ENCODE measurements at regions not wholly inside any gene's neighbourhood (a gene's known extent, or its start where the extent isn't known, plus 50 kb on each side); places are given as distances from the start of the nearest gene placed in this dataset.

DNA sequence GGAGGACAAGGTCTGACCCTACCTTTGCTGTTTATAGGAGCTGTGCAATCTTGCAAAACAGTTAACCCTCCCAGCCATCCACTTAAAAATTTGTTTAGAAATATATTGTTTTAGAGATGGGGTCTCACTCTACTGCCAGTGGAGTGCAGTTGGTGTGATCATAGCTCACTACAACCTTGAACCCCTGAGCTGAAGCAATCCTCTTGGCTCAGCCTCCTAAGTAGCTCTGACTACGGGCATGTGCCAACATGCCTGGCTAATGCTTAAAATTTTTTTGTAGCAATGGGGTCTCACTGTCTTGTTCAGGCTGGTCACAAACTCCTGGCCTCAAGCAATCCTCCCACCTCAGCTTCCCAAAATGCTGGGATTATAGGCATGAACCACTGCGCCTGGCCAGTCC is 120.2 kb upstream of the PJA2 start:
- Histone ChIP-seq H3K79me2 (ENCODE audit: control insufficient read depth, low read length) (no peaks in the 10 kb centered on the region), H3K36me3 (ENCODE audit: control insufficient read depth, low read length) (no peaks in the 10 kb centered on the region), H3K4me1 (ENCODE audit: control insufficient read depth, low read length) (no peaks in the 10 kb centered on the region), H3K27me3 (ENCODE audit: control insufficient read depth, low read length) (no peaks in the 10 kb centered on the region), H3K27ac (ENCODE audit: low read depth, low read length) (no peak overlapping the region), H3K4me2 (ENCODE audit: low read length) (no peak overlapping the region), H3K9me2 (replicated peaks; ENCODE audit: control insufficient read depth, low read length) (no peaks in the 10 kb centered on the region), H3K9me3 (ENCODE audit: control insufficient read depth, insufficient read depth, low read length) (no peaks in the 10 kb centered on the region), H4K20me1 (ENCODE audit: control insufficient read depth, insufficient read depth, low read depth, low read length) (no peaks in the 10 kb centered on the region), H3K4me3 (ENCODE audit: low read length) (no peak overlapping the region), H3F3A (ENCODE audit: control insufficient read depth, insufficient read depth) (no peaks in the 10 kb centered on the region)
- TF ChIP-seq, protein P1, sequence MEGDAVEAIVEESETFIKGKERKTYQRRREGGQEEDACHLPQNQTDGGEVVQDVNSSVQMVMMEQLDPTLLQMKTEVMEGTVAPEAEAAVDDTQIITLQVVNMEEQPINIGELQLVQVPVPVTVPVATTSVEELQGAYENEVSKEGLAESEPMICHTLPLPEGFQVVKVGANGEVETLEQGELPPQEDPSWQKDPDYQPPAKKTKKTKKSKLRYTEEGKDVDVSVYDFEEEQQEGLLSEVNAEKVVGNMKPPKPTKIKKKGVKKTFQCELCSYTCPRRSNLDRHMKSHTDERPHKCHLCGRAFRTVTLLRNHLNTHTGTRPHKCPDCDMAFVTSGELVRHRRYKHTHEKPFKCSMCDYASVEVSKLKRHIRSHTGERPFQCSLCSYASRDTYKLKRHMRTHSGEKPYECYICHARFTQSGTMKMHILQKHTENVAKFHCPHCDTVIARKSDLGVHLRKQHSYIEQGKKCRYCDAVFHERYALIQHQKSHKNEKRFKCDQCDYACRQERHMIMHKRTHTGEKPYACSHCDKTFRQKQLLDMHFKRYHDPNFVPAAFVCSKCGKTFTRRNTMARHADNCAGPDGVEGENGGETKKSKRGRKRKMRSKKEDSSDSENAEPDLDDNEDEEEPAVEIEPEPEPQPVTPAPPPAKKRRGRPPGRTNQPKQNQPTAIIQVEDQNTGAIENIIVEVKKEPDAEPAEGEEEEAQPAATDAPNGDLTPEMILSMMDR (IDR thresholded peaks at IDR 0.05; ENCODE audit: low read depth, low read length, poor library complexity, severe bottlenecking) = no peak
- no peak for TF ChIP-seq EZH2phosphoT487 (IDR thresholded peaks at IDR 0.05; ENCODE audit: borderline replicate concordance, low read length)

DNA sequence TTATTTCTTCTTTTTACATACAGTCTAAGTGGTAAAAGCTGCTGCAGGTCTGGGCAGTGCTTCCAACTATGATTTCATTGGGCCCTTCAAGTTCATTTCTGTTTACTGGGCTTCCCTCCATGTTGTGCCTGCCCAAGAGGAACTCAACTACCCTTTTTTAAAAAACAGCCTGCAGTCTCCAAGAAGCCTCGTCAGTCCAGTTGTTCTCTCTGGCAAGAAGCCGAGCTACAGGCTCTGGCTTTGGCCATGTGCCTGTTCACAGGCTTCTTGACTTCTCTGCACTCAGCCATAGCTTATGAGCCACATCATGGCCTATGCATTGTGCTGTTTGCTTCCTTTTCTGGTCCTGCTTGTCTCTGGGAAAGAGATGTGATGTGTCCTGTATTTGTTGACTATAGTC is 119.7 kb upstream of the PJA2 start:
- Histone ChIP-seq H4K20me1 (ENCODE audit: control insufficient read depth, insufficient read depth, low read depth, low read length) (no peaks in the 10 kb centered on the region), H3K27ac (ENCODE audit: low read depth, low read length) (no peak overlapping the region), H3K4me2 (ENCODE audit: low read length) (no peak overlapping the region), H3K9me2 (replicated peaks; ENCODE audit: control insufficient read depth, low read length) (no peaks in the 10 kb centered on the region), H3K4me3 (ENCODE audit: low read length) (no peak overlapping the region), H3K9me3 (ENCODE audit: control insufficient read depth, insufficient read depth, low read length) (no peaks in the 10 kb centered on the region), H3K27me3 (ENCODE audit: control insufficient read depth, low read length) (no peaks in the 10 kb centered on the region), H3K36me3 (ENCODE audit: control insufficient read depth, low read length) (no peaks in the 10 kb centered on the region), H3F3A (ENCODE audit: control insufficient read depth, insufficient read depth) (no peaks in the 10 kb centered on the region), H3K4me1 (ENCODE audit: control insufficient read depth, low read length) (no peaks in the 10 kb centered on the region), H3K79me2 (ENCODE audit: control insufficient read depth, low read length) (no peaks in the 10 kb centered on the region)
- TF ChIP-seq, protein P1 (IDR thresholded peaks at IDR 0.05; ENCODE audit: low read depth, low read length, poor library complexity, severe bottlenecking) = no peak
- TF ChIP-seq EZH2phosphoT487 (IDR thresholded peaks at IDR 0.05; ENCODE audit: borderline replicate concordance, low read length) = no peak

DNA sequence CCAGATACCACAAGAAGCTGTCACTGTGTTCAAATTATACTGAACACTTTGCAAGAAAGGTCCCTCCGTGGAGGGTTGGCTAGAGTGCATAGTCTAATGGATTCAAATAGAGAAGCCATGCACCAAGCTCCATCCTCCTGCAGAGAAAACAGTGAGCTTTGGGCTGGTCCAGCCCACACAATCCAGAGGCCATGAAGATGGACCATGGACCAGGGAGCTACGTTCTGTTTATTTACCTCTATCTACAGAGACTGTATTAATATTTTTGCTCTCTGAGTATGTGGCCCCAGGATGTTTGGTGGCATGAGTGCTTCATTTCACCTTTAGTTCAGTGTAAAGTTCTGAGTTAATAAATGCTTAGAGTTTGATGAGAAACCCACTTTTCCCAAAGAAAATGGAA is 114.8 kb upstream of the PJA2 start:
- Histone ChIP-seq H3F3A (ENCODE audit: control insufficient read depth, insufficient read depth) (no peaks in the 10 kb centered on the region), H3K4me3 (ENCODE audit: low read length) (no peak overlapping the region), H3K9me2 (replicated peaks; ENCODE audit: control insufficient read depth, low read length) (no peaks in the 10 kb centered on the region), H3K79me2 (ENCODE audit: control insufficient read depth, low read length) (no peaks in the 10 kb centered on the region), H3K27ac (ENCODE audit: low read depth, low read length) (no peak overlapping the region), H3K4me2 (ENCODE audit: low read length) (no peak overlapping the region), H3K36me3 (ENCODE audit: control insufficient read depth, low read length) (no peaks in the 10 kb centered on the region), H3K27me3 (ENCODE audit: control insufficient read depth, low read length) (no peaks in the 10 kb centered on the region), H3K9me3 (ENCODE audit: control insufficient read depth, insufficient read depth, low read length) (no peaks in the 10 kb centered on the region), H3K4me1 (ENCODE audit: control insufficient read depth, low read length) (no peaks in the 10 kb centered on the region), H4K20me1 (ENCODE audit: control insufficient read depth, insufficient read depth, low read depth, low read length) (no peaks in the 10 kb centered on the region)
- TF ChIP-seq, protein P1 (IDR thresholded peaks at IDR 0.05; ENCODE audit: low read depth, low read length, poor library complexity, severe bottlenecking) = no peak
- TF ChIP-seq EZH2phosphoT487 (IDR thresholded peaks at IDR 0.05; ENCODE audit: borderline replicate concordance, low read length) = no peak

DNA sequence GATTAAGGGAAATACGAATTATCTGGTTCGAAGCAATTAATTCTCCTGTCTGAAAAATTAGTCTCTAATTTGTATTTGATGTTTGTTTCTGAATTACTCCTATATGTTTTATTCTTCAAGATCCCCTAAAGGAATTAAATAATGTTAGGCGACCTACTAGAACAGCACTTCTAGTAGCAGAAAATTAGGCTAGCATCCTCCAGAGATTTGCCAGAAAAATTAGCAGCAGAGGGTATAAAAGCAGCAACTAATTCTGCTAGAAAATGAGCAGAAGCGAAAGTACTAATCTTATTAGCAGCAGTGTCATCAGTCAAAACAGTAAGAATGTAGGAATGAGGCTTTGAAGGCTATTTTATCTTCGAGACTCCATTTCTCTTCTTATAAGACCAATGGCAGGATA is 114.3 kb upstream of the PJA2 start:
- Histone ChIP-seq H3K4me3 (ENCODE audit: low read length) (no peak overlapping the region), H3K4me2 (ENCODE audit: low read length) (no peak overlapping the region), H3K79me2 (ENCODE audit: control insufficient read depth, low read length) (no peaks in the 10 kb centered on the region), H3K9me2 (replicated peaks; ENCODE audit: control insufficient read depth, low read length) (no peaks in the 10 kb centered on the region), H4K20me1 (ENCODE audit: control insufficient read depth, insufficient read depth, low read depth, low read length) (no peaks in the 10 kb centered on the region), H3K27me3 (ENCODE audit: control insufficient read depth, low read length) (no peaks in the 10 kb centered on the region), H3F3A (ENCODE audit: control insufficient read depth, insufficient read depth) (no peaks in the 10 kb centered on the region), H3K36me3 (ENCODE audit: control insufficient read depth, low read length) (no peaks in the 10 kb centered on the region), H3K4me1 (ENCODE audit: control insufficient read depth, low read length) (no peaks in the 10 kb centered on the region), H3K9me3 (ENCODE audit: control insufficient read depth, insufficient read depth, low read length) (no peaks in the 10 kb centered on the region), H3K27ac (ENCODE audit: low read depth, low read length) (no peak overlapping the region)
- TF ChIP-seq, protein P1 (IDR thresholded peaks at IDR 0.05; ENCODE audit: low read depth, low read length, poor library complexity, severe bottlenecking) = no peak
- TF ChIP-seq EZH2phosphoT487 (IDR thresholded peaks at IDR 0.05; ENCODE audit: borderline replicate concordance, low read length) = no peak

Measured in DOHH2 (cell line).